ENCODE measurements at regions not wholly inside any gene's neighbourhood (a gene's known extent, or its start where the extent isn't known, plus 50 kb on each side); places are given as distances from the start of the nearest gene placed in this dataset.

- no peak for DNase-seq
Observed at GRCh38 chr7:93636276-93636675, 61.8 kb upstream of the CALCR start.

GRCh38 chr7:93632371-93632770 is 57.8 kb upstream of the CALCR start:
- DNase-seq, result no peak

- no peak for DNase-seq
Observed at GRCh38 chr7:93629291-93629801, 54.8 kb upstream of the CALCR start.

GRCh38 chr7:93626869-93627268 is 52.3 kb upstream of the CALCR start:
- DNase-seq, result no peak

All from fibroblast of skin of abdomen (primary cell).